ENCODE measurements at regions not wholly inside any gene's neighbourhood (a gene's known extent, or its start where the extent isn't known, plus 50 kb on each side); places are given as distances from the start of the nearest gene placed in this dataset.

- no peaks in the 10 kb centered on the region for H3K36me3 ChIP-seq
- no peak overlapping the region for H3K27ac ChIP-seq (replicated peaks)
- DNase-seq, result no peak
- peaks cover 2% of the 10 kb centered on the region for H3K4me1 ChIP-seq
- peaks cover 18% of the 10 kb centered on the region for H3K9me3 ChIP-seq (replicated peaks)
- no peak overlapping the region for H3K4me3 ChIP-seq
- no peaks in the 10 kb centered on the region for H3K27me3 ChIP-seq (ENCODE audit: low read depth)
- intact Hi-C loops (cut with micrococcal nuclease), result no loop called here
- TF ChIP-seq CTCF (IDR thresholded peaks at IDR 0.05; ENCODE audit: borderline replicate concordance), result no peak
Observed at GRCh38 chr1:173112129-173112528, 61.4 kb upstream of the TNFSF18 start.

GRCh38 chr1:173107696-173108095 lies 57.0 kb upstream of the TNFSF18 start:
- Histone ChIP-seq H3K36me3 (peaks cover 3% of the 10 kb centered on the region), H3K4me1 (no peaks in the 10 kb centered on the region), H3K4me3 (no peak overlapping the region), H3K27ac (replicated peaks) (no peak overlapping the region), H3K27me3 (ENCODE audit: low read depth) (no peaks in the 10 kb centered on the region), H3K9me3 (replicated peaks) (peaks cover 39% of the 10 kb centered on the region)
- TF ChIP-seq CTCF (IDR thresholded peaks at IDR 0.05; ENCODE audit: borderline replicate concordance), result no peak
- DNase-seq, result no peak
- intact Hi-C loops (cut with micrococcal nuclease), result no loop called here

GRCh38 chr1:173103006-173103405 lies 52.3 kb upstream of the TNFSF18 start:
- intact Hi-C loops (cut with micrococcal nuclease), result no loop called here
- H3K9me3 ChIP-seq (replicated peaks), result peaks cover 38% of the 10 kb centered on the region
- no peaks in the 10 kb centered on the region for H3K4me1 ChIP-seq
- no peak overlapping the region for H3K4me3 ChIP-seq
- H3K36me3 ChIP-seq, result peaks cover 3% of the 10 kb centered on the region
- DNase-seq, result no peak
- TF ChIP-seq CTCF (IDR thresholded peaks at IDR 0.05; ENCODE audit: borderline replicate concordance), result no peak
- no peaks in the 10 kb centered on the region for H3K27me3 ChIP-seq (ENCODE audit: low read depth)
- no peak overlapping the region for H3K27ac ChIP-seq (replicated peaks)

GRCh38 chr1:173101589-173101988 lies 50.8 kb upstream of the TNFSF18 start:
- Histone ChIP-seq H3K4me3 (no peak overlapping the region), H3K36me3 (peaks cover 3% of the 10 kb centered on the region), H3K4me1 (no peaks in the 10 kb centered on the region), H3K9me3 (replicated peaks) (peaks cover 27% of the 10 kb centered on the region), H3K27me3 (ENCODE audit: low read depth) (no peaks in the 10 kb centered on the region), H3K27ac (replicated peaks) (no peak overlapping the region)
- TF ChIP-seq CTCF (IDR thresholded peaks at IDR 0.05; ENCODE audit: borderline replicate concordance), result no peak
- DNase-seq, result no peak
- intact Hi-C loops (cut with micrococcal nuclease), result no loop called here

GRCh38 chr1:173100476-173101107 lies 49.9 kb upstream of the TNFSF18 start:
- Histone ChIP-seq H3K4me3 (no peak overlapping the region), H3K27ac (replicated peaks) (no peak overlapping the region), H3K9me3 (replicated peaks) (peaks cover 27% of the 10 kb centered on the region), H3K27me3 (ENCODE audit: low read depth) (no peaks in the 10 kb centered on the region), H3K36me3 (peaks cover 3% of the 10 kb centered on the region), H3K4me1 (no peaks in the 10 kb centered on the region)
- DNase-seq, result no peak
- intact Hi-C loops (cut with micrococcal nuclease), result no loop called here
- no peak for TF ChIP-seq CTCF (IDR thresholded peaks at IDR 0.05; ENCODE audit: borderline replicate concordance)
